Duodenal mucosa (tissue), 2 donors: ENCODE measurements at regions not wholly inside any gene's neighbourhood (a gene's known extent, or its start where the extent isn't known, plus 50 kb on each side); places are given as distances from the start of the nearest gene placed in this dataset.
"Not testable (repeated sequence)": the region's sequence is repeated elsewhere in the genome, so short reads cannot be mapped to it uniquely, and the experiment has no call there.

Experiments used
- H3K27ac ChIP-seq: one replicate; pipeline ENCODE4 v1.7.0; 2013; ENCODE audit warnings: low read depth, low read length
- H3K27me3 ChIP-seq, 2 donors: one replicate each; pipeline ENCODE4 v1.7.0; 2013; ENCODE audit warnings: low read length in 2 of 2, control low read depth in 1 of 2; ENCODE audit not compliant: insufficient read depth in 2 of 2, control insufficient read depth in 1 of 2
- H3K36me3 ChIP-seq, 2 donors: one replicate each; pipeline ENCODE4 v1.7.0; 2013; ENCODE audit warnings: low read length in 2 of 2, control low read depth in 1 of 2; ENCODE audit not compliant: insufficient read depth in 2 of 2, control insufficient read depth in 1 of 2
- H3K4me1 ChIP-seq, 2 donors: one replicate each; pipeline ENCODE4 v1.7.0; 2013; ENCODE audit warnings: low read length in 2 of 2, control low read depth in 1 of 2; ENCODE audit not compliant: insufficient read depth in 2 of 2, control insufficient read depth in 1 of 2
- H3K4me3 ChIP-seq, 2 donors: one replicate each; pipeline ENCODE4 v1.7.0; 2013; ENCODE audit warnings: low read length in 2 of 2, low read depth in 1 of 2
- H3K9ac ChIP-seq, 2 donors: one replicate each; pipeline ENCODE4 v1.7.0; 2013; ENCODE audit warnings: low read length in 2 of 2, low read depth in 1 of 2
- H3K9me3 ChIP-seq, 2 donors: one replicate each; pipeline ENCODE4 v1.7.0; 2013; ENCODE audit warnings: low read length in 2 of 2, control low read depth in 1 of 2; ENCODE audit not compliant: control insufficient read depth in 1 of 2

- no peaks in the 10 kb centered on the region for H3K36me3 ChIP-seq
- H3K27me3 ChIP-seq: no peaks in the 10 kb centered on the region
- H3K27ac ChIP-seq: no peak overlapping the region
These were observed 787.9 kb upstream of the RAB6C start for GRCh38 chr2:129191530-129191929.

GRCh38 chr2:129192117-129192516 is 787.3 kb upstream of the RAB6C start:
- no peaks in the 10 kb centered on the region for H3K4me1 ChIP-seq
- no peak overlapping the region for H3K9ac ChIP-seq
- no peak overlapping the region for H3K4me3 ChIP-seq
- H3K27ac ChIP-seq: no peak overlapping the region
- H3K9me3 ChIP-seq: no peaks in the 10 kb centered on the region
- H3K36me3 ChIP-seq: no peaks in the 10 kb centered on the region
- no peaks in the 10 kb centered on the region for H3K27me3 ChIP-seq

More at GRCh38 chr2:129191530-129191929, 787.9 kb upstream of the RAB6C start:
- no peak overlapping the region for H3K9ac ChIP-seq
- no peaks in the 10 kb centered on the region for H3K4me1 ChIP-seq
- H3K4me3 ChIP-seq: no peak overlapping the region
- H3K9me3 ChIP-seq: no peaks in the 10 kb centered on the region

DNA sequence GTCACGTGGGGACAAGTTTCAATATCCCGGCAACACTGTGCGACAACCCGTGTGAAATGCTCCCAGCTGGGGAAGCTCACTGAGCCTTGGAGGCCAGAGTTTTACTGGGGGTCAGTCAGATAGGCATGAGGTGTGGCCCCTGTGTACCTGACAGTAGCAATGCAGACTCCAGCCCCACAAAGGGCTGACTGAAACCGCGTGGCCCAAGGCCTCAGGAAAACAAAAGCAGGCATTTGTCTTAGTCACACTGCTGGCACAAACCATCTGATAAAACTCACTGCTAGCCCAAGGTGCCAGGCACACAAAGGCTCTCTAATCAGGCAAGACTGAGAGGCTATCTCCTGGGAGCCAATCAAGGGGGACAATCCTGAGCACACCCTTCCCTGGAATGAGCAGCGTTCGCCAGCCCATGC is 786.6 kb upstream of the RAB6C start:
- no peaks in the 10 kb centered on the region for H3K9me3 ChIP-seq
- no peak overlapping the region for H3K27ac ChIP-seq
- H3K9ac ChIP-seq: no peak overlapping the region
- H3K4me3 ChIP-seq: no peak overlapping the region
- no peaks in the 10 kb centered on the region for H3K27me3 ChIP-seq
- no peaks in the 10 kb centered on the region for H3K36me3 ChIP-seq
- H3K4me1 ChIP-seq: no peaks in the 10 kb centered on the region

GRCh38 chr2:129193961-129194360 is 785.5 kb upstream of the RAB6C start:
- Histone ChIP-seq H3K4me1 (no peaks in the 10 kb centered on the region), H3K4me3 (no peak overlapping the region), H3K9me3 (no peaks in the 10 kb centered on the region), H3K27me3 (no peaks in the 10 kb centered on the region), H3K27ac (no peak overlapping the region), H3K9ac (no peak overlapping the region), H3K36me3 (no peaks in the 10 kb centered on the region)

GRCh38 chr2:129199501-129199900 is 780.0 kb upstream of the RAB6C start:
- Histone ChIP-seq H3K4me1 (no peaks in the 10 kb centered on the region), H3K4me3 (no peak overlapping the region), H3K9ac (no peak overlapping the region), H3K36me3 (no peaks in the 10 kb centered on the region), H3K27me3 (no peaks in the 10 kb centered on the region), H3K9me3 (no peaks in the 10 kb centered on the region), H3K27ac (no peak overlapping the region)

- no peak overlapping the region for H3K4me3 ChIP-seq
- H3K9me3 ChIP-seq: no peaks in the 10 kb centered on the region
- H3K36me3 ChIP-seq: no peaks in the 10 kb centered on the region
- H3K4me1 ChIP-seq: no peaks in the 10 kb centered on the region
- H3K9ac ChIP-seq: no peak overlapping the region
- H3K27ac ChIP-seq: no peak overlapping the region
- no peaks in the 10 kb centered on the region for H3K27me3 ChIP-seq
These were observed 777.8 kb upstream of the RAB6C start for GRCh38 chr2:129201696-129202095.

GRCh38 chr2:129203331-129203730 is 776.1 kb upstream of the RAB6C start:
- no peak overlapping the region for H3K9ac ChIP-seq
- H3K36me3 ChIP-seq: no peaks in the 10 kb centered on the region
- H3K4me3 ChIP-seq: no peak overlapping the region
- no peaks in the 10 kb centered on the region for H3K9me3 ChIP-seq
- H3K4me1 ChIP-seq: no peaks in the 10 kb centered on the region
- no peak overlapping the region for H3K27ac ChIP-seq
- H3K27me3 ChIP-seq: no peaks in the 10 kb centered on the region

- H3K27ac ChIP-seq, H3K9me3 ChIP-seq, H3K4me1 ChIP-seq, H3K9ac ChIP-seq, H3K4me3 ChIP-seq, H3K27me3 ChIP-seq, H3K36me3 ChIP-seq: not testable (repeated sequence)
These were observed 774.9 kb upstream of the RAB6C start for GRCh38 chr2:129204581-129204980.

DNA sequence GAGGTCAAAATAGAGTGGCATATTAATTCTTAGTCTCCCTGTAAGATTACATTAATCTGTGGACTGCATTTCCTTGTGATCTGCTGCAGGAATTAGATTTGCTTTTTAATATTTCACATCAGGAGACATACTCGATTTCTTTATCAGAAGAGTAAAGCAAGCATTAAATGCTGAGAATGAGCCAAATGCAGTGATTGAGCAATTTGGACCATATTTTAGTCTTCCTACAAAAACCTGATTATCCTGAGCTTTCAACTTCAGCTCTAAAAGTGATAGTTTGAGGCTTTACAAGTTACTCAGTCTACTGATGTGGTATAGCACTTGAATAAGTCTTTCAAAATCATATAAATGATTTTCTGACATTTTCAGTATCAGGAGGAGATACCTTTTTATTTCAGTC is 774.3 kb upstream of the RAB6C start:
- H3K9ac ChIP-seq: no peak overlapping the region
- no peak overlapping the region for H3K4me3 ChIP-seq
- H3K27ac ChIP-seq: no peak overlapping the region
- H3K9me3 ChIP-seq: no peaks in the 10 kb centered on the region
- no peaks in the 10 kb centered on the region for H3K36me3 ChIP-seq
- H3K4me1 ChIP-seq: no peaks in the 10 kb centered on the region
- no peaks in the 10 kb centered on the region for H3K27me3 ChIP-seq

- Histone ChIP-seq H3K27me3 (no peaks in the 10 kb centered on the region), H3K27ac (no peak overlapping the region), H3K4me3 (no peak overlapping the region), H3K4me1 (no peaks in the 10 kb centered on the region), H3K9ac (no peak overlapping the region), H3K9me3 (no peaks in the 10 kb centered on the region), H3K36me3 (no peaks in the 10 kb centered on the region)
These were observed 773.7 kb upstream of the RAB6C start for GRCh38 chr2:129205766-129206165.

- Histone ChIP-seq H3K9me3 (no peaks in the 10 kb centered on the region), H3K27me3 (no peaks in the 10 kb centered on the region), H3K9ac (no peak overlapping the region), H3K36me3 (no peaks in the 10 kb centered on the region), H3K4me1 (no peaks in the 10 kb centered on the region), H3K27ac (no peak overlapping the region), H3K4me3 (no peak overlapping the region)
These were observed 767.0 kb upstream of the RAB6C start for GRCh38 chr2:129212299-129212958.
